ENCODE measurements at regions not wholly inside any gene's neighbourhood (a gene's known extent, or its start where the extent isn't known, plus 50 kb on each side); places are given as distances from the start of the nearest gene placed in this dataset.

DNA sequence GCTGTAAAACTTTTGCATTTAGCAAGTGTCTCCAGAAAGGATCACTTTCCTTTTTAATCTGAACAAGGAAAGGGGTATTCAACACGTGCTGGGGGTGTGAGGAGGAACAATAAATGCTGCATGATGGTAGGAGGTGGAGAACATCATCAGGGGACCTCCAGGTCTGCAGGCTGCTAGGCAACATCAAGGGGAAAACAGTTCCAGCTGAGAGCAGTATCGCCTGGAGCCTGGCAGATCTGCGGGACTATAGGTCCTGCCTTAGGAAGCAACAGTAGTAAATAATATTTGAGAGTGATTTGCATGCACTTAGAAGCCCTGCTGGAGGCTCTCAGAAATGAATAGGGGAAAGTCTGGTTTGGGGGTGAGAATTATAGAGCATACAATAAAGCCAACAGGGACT, 175.6 kb downstream of the SUCLG1 start (continued):
- TF ChIP-seq, protein P1, sequence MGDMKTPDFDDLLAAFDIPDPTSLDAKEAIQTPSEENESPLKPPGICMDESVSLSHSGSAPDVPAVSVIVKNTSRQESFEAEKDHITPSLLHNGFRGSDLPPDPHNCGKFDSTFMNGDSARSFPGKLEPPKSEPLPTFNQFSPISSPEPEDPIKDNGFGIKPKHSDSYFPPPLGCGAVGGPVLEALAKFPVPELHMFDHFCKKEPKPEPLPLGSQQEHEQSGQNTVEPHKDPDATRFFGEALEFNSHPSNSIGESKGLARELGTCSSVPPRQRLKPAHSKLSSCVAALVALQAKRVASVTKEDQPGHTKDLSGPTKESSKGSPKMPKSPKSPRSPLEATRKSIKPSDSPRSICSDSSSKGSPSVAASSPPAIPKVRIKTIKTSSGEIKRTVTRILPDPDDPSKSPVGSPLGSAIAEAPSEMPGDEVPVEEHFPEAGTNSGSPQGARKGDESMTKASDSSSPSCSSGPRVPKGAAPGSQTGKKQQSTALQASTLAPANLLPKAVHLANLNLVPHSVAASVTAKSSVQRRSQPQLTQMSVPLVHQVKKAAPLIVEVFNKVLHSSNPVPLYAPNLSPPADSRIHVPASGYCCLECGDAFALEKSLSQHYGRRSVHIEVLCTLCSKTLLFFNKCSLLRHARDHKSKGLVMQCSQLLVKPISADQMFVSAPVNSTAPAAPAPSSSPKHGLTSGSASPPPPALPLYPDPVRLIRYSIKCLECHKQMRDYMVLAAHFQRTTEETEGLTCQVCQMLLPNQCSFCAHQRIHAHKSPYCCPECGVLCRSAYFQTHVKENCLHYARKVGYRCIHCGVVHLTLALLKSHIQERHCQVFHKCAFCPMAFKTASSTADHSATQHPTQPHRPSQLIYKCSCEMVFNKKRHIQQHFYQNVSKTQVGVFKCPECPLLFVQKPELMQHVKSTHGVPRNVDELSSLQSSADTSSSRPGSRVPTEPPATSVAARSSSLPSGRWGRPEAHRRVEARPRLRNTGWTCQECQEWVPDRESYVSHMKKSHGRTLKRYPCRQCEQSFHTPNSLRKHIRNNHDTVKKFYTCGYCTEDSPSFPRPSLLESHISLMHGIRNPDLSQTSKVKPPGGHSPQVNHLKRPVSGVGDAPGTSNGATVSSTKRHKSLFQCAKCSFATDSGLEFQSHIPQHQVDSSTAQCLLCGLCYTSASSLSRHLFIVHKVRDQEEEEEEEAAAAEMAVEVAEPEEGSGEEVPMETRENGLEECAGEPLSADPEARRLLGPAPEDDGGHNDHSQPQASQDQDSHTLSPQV (IDR thresholded peaks at IDR 0.05), result no peak
- no peak for TF ChIP-seq KLF5 (IDR thresholded peaks at IDR 0.05; ENCODE audit: partially characterized antibody)
- no peak for TF ChIP-seq HDAC6 (IDR thresholded peaks at IDR 0.05; ENCODE audit: unreplicated experiment)
- TF ChIP-seq, protein P2, sequence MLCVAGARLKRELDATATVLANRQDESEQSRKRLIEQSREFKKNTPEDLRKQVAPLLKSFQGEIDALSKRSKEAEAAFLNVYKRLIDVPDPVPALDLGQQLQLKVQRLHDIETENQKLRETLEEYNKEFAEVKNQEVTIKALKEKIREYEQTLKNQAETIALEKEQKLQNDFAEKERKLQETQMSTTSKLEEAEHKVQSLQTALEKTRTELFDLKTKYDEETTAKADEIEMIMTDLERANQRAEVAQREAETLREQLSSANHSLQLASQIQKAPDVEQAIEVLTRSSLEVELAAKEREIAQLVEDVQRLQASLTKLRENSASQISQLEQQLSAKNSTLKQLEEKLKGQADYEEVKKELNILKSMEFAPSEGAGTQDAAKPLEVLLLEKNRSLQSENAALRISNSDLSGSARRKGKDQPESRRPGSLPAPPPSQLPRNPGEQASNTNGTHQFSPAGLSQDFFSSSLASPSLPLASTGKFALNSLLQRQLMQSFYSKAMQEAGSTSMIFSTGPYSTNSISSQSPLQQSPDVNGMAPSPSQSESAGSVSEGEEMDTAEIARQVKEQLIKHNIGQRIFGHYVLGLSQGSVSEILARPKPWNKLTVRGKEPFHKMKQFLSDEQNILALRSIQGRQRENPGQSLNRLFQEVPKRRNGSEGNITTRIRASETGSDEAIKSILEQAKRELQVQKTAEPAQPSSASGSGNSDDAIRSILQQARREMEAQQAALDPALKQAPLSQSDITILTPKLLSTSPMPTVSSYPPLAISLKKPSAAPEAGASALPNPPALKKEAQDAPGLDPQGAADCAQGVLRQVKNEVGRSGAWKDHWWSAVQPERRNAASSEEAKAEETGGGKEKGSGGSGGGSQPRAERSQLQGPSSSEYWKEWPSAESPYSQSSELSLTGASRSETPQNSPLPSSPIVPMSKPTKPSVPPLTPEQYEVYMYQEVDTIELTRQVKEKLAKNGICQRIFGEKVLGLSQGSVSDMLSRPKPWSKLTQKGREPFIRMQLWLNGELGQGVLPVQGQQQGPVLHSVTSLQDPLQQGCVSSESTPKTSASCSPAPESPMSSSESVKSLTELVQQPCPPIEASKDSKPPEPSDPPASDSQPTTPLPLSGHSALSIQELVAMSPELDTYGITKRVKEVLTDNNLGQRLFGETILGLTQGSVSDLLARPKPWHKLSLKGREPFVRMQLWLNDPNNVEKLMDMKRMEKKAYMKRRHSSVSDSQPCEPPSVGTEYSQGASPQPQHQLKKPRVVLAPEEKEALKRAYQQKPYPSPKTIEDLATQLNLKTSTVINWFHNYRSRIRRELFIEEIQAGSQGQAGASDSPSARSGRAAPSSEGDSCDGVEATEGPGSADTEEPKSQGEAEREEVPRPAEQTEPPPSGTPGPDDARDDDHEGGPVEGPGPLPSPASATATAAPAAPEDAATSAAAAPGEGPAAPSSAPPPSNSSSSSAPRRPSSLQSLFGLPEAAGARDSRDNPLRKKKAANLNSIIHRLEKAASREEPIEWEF (IDR thresholded peaks at IDR 0.05; ENCODE audit: insufficient replicate concordance, low read depth, low read length), result no peak
- TF ChIP-seq SMAD1 (IDR thresholded peaks at IDR 0.05; ENCODE audit: low read depth, partially characterized antibody), result no peak
- no peak for TF ChIP-seq NRF1 (conservative IDR thresholded peaks at IDR 0.05; ENCODE audit: low read depth, low read length)
- TF ChIP-seq, protein P3, sequence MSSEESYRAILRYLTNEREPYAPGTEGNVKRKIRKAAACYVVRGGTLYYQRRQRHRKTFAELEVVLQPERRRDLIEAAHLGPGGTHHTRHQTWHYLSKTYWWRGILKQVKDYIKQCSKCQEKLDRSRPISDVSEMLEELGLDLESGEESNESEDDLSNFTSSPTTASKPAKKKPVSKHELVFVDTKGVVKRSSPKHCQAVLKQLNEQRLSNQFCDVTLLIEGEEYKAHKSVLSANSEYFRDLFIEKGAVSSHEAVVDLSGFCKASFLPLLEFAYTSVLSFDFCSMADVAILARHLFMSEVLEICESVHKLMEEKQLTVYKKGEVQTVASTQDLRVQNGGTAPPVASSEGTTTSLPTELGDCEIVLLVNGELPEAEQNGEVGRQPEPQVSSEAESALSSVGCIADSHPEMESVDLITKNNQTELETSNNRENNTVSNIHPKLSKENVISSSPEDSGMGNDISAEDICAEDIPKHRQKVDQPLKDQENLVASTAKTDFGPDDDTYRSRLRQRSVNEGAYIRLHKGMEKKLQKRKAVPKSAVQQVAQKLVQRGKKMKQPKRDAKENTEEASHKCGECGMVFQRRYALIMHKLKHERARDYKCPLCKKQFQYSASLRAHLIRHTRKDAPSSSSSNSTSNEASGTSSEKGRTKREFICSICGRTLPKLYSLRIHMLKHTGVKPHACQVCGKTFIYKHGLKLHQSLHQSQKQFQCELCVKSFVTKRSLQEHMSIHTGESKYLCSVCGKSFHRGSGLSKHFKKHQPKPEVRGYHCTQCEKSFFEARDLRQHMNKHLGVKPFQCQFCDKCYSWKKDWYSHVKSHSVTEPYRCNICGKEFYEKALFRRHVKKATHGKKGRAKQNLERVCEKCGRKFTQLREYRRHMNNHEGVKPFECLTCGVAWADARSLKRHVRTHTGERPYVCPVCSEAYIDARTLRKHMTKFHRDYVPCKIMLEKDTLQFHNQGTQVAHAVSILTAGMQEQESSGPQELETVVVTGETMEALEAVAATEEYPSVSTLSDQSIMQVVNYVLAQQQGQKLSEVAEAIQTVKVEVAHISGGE (CRISPR knock-in tag; IDR thresholded peaks at IDR 0.05), result no peak
- TF ChIP-seq, protein P4, sequence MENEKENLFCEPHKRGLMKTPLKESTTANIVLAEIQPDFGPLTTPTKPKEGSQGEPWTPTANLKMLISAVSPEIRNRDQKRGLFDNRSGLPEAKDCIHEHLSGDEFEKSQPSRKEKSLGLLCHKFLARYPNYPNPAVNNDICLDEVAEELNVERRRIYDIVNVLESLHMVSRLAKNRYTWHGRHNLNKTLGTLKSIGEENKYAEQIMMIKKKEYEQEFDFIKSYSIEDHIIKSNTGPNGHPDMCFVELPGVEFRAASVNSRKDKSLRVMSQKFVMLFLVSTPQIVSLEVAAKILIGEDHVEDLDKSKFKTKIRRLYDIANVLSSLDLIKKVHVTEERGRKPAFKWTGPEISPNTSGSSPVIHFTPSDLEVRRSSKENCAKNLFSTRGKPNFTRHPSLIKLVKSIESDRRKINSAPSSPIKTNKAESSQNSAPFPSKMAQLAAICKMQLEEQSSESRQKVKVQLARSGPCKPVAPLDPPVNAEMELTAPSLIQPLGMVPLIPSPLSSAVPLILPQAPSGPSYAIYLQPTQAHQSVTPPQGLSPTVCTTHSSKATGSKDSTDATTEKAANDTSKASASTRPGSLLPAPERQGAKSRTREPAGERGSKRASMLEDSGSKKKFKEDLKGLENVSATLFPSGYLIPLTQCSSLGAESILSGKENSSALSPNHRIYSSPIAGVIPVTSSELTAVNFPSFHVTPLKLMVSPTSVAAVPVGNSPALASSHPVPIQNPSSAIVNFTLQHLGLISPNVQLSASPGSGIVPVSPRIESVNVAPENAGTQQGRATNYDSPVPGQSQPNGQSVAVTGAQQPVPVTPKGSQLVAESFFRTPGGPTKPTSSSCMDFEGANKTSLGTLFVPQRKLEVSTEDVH (IDR thresholded peaks at IDR 0.05; ENCODE audit: low read depth, partially characterized antibody), result no peak
- no peak for TF ChIP-seq GABPA (IDR thresholded peaks at IDR 0.05; ENCODE audit: low read depth)
- no peak for TF ChIP-seq MTA3 (IDR thresholded peaks at IDR 0.05; ENCODE audit: borderline replicate concordance, low read length)
- no peak for TF ChIP-seq SMAD5 (IDR thresholded peaks at IDR 0.05; ENCODE audit: low read depth)
- TF ChIP-seq SIX5 (IDR thresholded peaks at IDR 0.05; ENCODE audit: low read depth, low read length, severe bottlenecking), result no peak
